ENCODE measurements at regions not wholly inside any gene's neighbourhood (a gene's known extent, or its start where the extent isn't known, plus 50 kb on each side); places are given as distances from the start of the nearest gene placed in this dataset.

- H3K9me3 ChIP-seq (ENCODE audit: control insufficient read depth in 4 of 4, low read length in 3 of 4) = peaks cover 0 to 2% (median 0%) of the 10 kb centered on the region in 4 donors
- H3K4me3 ChIP-seq (ENCODE audit: low read depth in 1 of 3, low read length in 3 of 3) = no peak overlapping the region
- WGBS = 69% methylated on average over 4 of the region's 4 CpGs
- no peaks in the 10 kb centered on the region for H3K36me3 ChIP-seq (ENCODE audit: control insufficient read depth in 4 of 4, insufficient read depth in 3 of 4, low read depth in 1 of 4, low read length in 3 of 4)
- no peak for TF ChIP-seq RXRA (IDR thresholded peaks at IDR 0.05)
- TF ChIP-seq FOXA2 (IDR thresholded peaks at IDR 0.05) = no peak
- TF ChIP-seq ZBTB33 (IDR thresholded peaks at IDR 0.05) = no peak
- no peak for TF ChIP-seq FOXA1 (IDR thresholded peaks at IDR 0.05)
- no peak for TF ChIP-seq JUND (IDR thresholded peaks at IDR 0.05)
- no peak for TF ChIP-seq HNF4G (IDR thresholded peaks at IDR 0.05)
- TF ChIP-seq GABPA (IDR thresholded peaks at IDR 0.05 in 1 of 2, conservative IDR thresholded peaks at IDR 0.05 in 1 of 2) = no peak
- TF ChIP-seq HNF4A (conservative IDR thresholded peaks at IDR 0.05) = no peak
- no peak for TF ChIP-seq MAX (IDR thresholded peaks at IDR 0.05)
- no peak for TF ChIP-seq NR2F2 (IDR thresholded peaks at IDR 0.05)
- no peak for TF ChIP-seq TAF1 (conservative IDR thresholded peaks at IDR 0.05)
- TF ChIP-seq RAD21 (IDR thresholded peaks at IDR 0.05) = no peak
- TF ChIP-seq EGR1 (IDR thresholded peaks at IDR 0.05; ENCODE audit: low read depth in 2 of 2) = no peak
- no peak for TF ChIP-seq REST (IDR thresholded peaks at IDR 0.05)
- no peak for TF ChIP-seq SP1 (IDR thresholded peaks at IDR 0.05)
- H3K27me3 ChIP-seq (ENCODE audit: control insufficient read depth in 4 of 4, insufficient read depth in 4 of 4, low read length in 3 of 4) = no peaks in the 10 kb centered on the region
- H3K9ac ChIP-seq (ENCODE audit: low read depth in 1 of 2, low read length in 2 of 2) = no peak overlapping the region
- DNase-seq (ENCODE audit: low spot score) = no peak
- H3K27ac ChIP-seq (ENCODE audit: low read depth in 1 of 2, low read length in 2 of 2) = no peak overlapping the region
- H3K4me1 ChIP-seq (ENCODE audit: control insufficient read depth in 4 of 4, insufficient read depth in 4 of 4, low read length in 3 of 4) = no peaks in the 10 kb centered on the region
Measured at GRCh38 chr10:26385443-26385842, 52.7 kb upstream of the APBB1IP start.

GRCh38 chr10:26386781-26387180 lies 51.4 kb upstream of the APBB1IP start:
- Histone ChIP-seq H3K27ac (ENCODE audit: low read depth in 1 of 2, low read length in 2 of 2) (no peak overlapping the region), H3K4me1 (ENCODE audit: control insufficient read depth in 4 of 4, insufficient read depth in 4 of 4, low read length in 3 of 4) (no peaks in the 10 kb centered on the region), H3K36me3 (ENCODE audit: control insufficient read depth in 4 of 4, insufficient read depth in 3 of 4, low read depth in 1 of 4, low read length in 3 of 4) (no peaks in the 10 kb centered on the region), H3K9me3 (ENCODE audit: control insufficient read depth in 4 of 4, low read length in 3 of 4) (peaks cover 0 to 2% (median 0%) of the 10 kb centered on the region in 4 donors), H3K27me3 (ENCODE audit: control insufficient read depth in 4 of 4, insufficient read depth in 4 of 4, low read length in 3 of 4) (no peaks in the 10 kb centered on the region), H3K9ac (ENCODE audit: low read depth in 1 of 2, low read length in 2 of 2) (no peak overlapping the region), H3K4me3 (ENCODE audit: low read depth in 1 of 3, low read length in 3 of 3) (no peak overlapping the region)
- no peak for TF ChIP-seq HNF4A (conservative IDR thresholded peaks at IDR 0.05)
- TF ChIP-seq CTCF (IDR thresholded peaks at IDR 0.05; ENCODE audit: low read depth, low read length, missing input control) = no peak
- no peak for TF ChIP-seq NR2F2 (IDR thresholded peaks at IDR 0.05)
- TF ChIP-seq FOXA1 (IDR thresholded peaks at IDR 0.05) = no peak
- no peak for TF ChIP-seq JUND (IDR thresholded peaks at IDR 0.05)
- TF ChIP-seq RAD21 (IDR thresholded peaks at IDR 0.05) = no peak
- TF ChIP-seq GABPA (IDR thresholded peaks at IDR 0.05 in 1 of 2, conservative IDR thresholded peaks at IDR 0.05 in 1 of 2) = no peak
- no peak for TF ChIP-seq SP1 (IDR thresholded peaks at IDR 0.05)
- TF ChIP-seq EGR1 (IDR thresholded peaks at IDR 0.05; ENCODE audit: low read depth in 2 of 2) = no peak
- no peak for TF ChIP-seq RXRA (IDR thresholded peaks at IDR 0.05)
- TF ChIP-seq REST (IDR thresholded peaks at IDR 0.05) = no peak
- no peak for TF ChIP-seq TAF1 (conservative IDR thresholded peaks at IDR 0.05)
- no peak for TF ChIP-seq FOXA2 (IDR thresholded peaks at IDR 0.05)
- TF ChIP-seq MAX (IDR thresholded peaks at IDR 0.05) = no peak
- no peak for TF ChIP-seq YY1 (IDR thresholded peaks at IDR 0.05)
- TF ChIP-seq ATF3 (IDR thresholded peaks at IDR 0.05) = no peak
- DNase-seq (ENCODE audit: low spot score) = no peak
- 90% methylated on average over 4 of the region's 4 CpGs for WGBS
